Naive thymus-derived CD4-positive, alpha-beta T cell (primary cell): ENCODE measurements at regions not wholly inside any gene's neighbourhood (a gene's known extent, or its start where the extent isn't known, plus 50 kb on each side); places are given as distances from the start of the nearest gene placed in this dataset.
"Not testable (repeated sequence)": the region's sequence is repeated elsewhere in the genome, so short reads cannot be mapped to it uniquely, and the experiment has no call there.

Experiments used
- ATAC-seq: fragments of 150-1000 bp; cut with Tn5 transposase; 2 replicates; pipeline ENCODE4 v1.10.0; 2021; ENCODE audit warnings: mild to moderate bottlenecking, moderate library complexity
- CTCF ChIA-PET: fragments of 350-600 bp; sonication (Branson Sonifier 250); formaldehyde crosslinking; loops from one replicate; lab custom pipeline; 2021; ENCODE audit warnings: antibody characterized with exemption; lab: Charles Lee
- POLR2A ChIA-PET: fragments of 350-600 bp; sonication (Branson Sonifier 250); formaldehyde crosslinking; loops from one replicate; lab custom pipeline; 2021; ENCODE audit warnings: antibody characterized with exemption, inconsistent platforms; lab: Charles Lee
- DNase-seq, 9 donors: peaks; one replicate each; pipeline versions ENCODE4 v3.0.0 to v3.0.0-alpha.2; 2020 to 2022; ENCODE audit warnings: mixed read lengths in 1 of 9
- H3K27ac ChIP-seq: one replicate; pipeline ENCODE4 v1.7.0; 2013; ENCODE audit warnings: mild to moderate bottlenecking, low read depth, low read length, moderate library complexity
- H3K27me3 ChIP-seq, 2 donors: one replicate each; pipeline ENCODE4 v1.7.0; 2013; ENCODE audit warnings: low read length in 2 of 2, mild to moderate bottlenecking in 2 of 2, moderate library complexity in 2 of 2; ENCODE audit not compliant: control insufficient read depth in 2 of 2, insufficient read depth in 2 of 2
- H3K36me3 ChIP-seq, 3 experiments: 1 replicate in 2 of 3; 2 replicates in 1 of 3; pipeline ENCODE4 v1.7.0; 2013; ENCODE audit warnings: low read length in 3 of 3, mild to moderate bottlenecking in 3 of 3, moderate library complexity in 1 of 3; ENCODE audit not compliant: insufficient read depth in 3 of 3, control insufficient read depth in 2 of 3
- H3K4me1 ChIP-seq, 2 donors: one replicate each; pipeline ENCODE4 v1.7.0; 2013; ENCODE audit warnings: low read length in 2 of 2, mild to moderate bottlenecking in 2 of 2, moderate library complexity in 1 of 2; ENCODE audit not compliant: control insufficient read depth in 2 of 2, insufficient read depth in 2 of 2
- H3K4me3 ChIP-seq: 2 replicates; pipeline ENCODE4 v1.7.0; 2013; ENCODE audit warnings: mild to moderate bottlenecking, low read length
- H3K9me3 ChIP-seq, 3 experiments: 1 replicate in 2 of 3; 2 replicates in 1 of 3; pipeline ENCODE4 v1.7.0; 2013; ENCODE audit warnings: low read length in 3 of 3; ENCODE audit not compliant: control insufficient read depth in 2 of 3
- H3K27ac Mint-ChIP-seq, 9 donors: one replicate each; pipeline ENCODE4 v1.8.0; 2020 to 2022; ENCODE audit warnings: mixed read lengths in 9 of 9, mild to moderate bottlenecking in 8 of 9, moderate library complexity in 5 of 9, inconsistent platforms in 2 of 9
- H3K27me3 Mint-ChIP-seq, 5 donors: one replicate each; pipeline ENCODE4 v1.8.0; 2021 to 2022; ENCODE audit warnings: mixed read lengths in 5 of 5, mild to moderate bottlenecking in 1 of 5
- H3K36me3 Mint-ChIP-seq, 5 donors: one replicate each; pipeline ENCODE4 v1.8.0; 2020 to 2022; ENCODE audit warnings: mixed read lengths in 5 of 5, mild to moderate bottlenecking in 3 of 5, inconsistent platforms in 1 of 5
- H3K4me1 Mint-ChIP-seq, 7 donors: one replicate each; pipeline ENCODE4 v1.8.0; 2020 to 2022; ENCODE audit warnings: mixed read lengths in 7 of 7, mild to moderate bottlenecking in 3 of 7, inconsistent platforms in 1 of 7
- H3K4me3 Mint-ChIP-seq, 10 donors: one replicate each; pipeline ENCODE4 v1.8.0; 2020 to 2022; ENCODE audit warnings: mild to moderate bottlenecking in 10 of 10, mixed read lengths in 10 of 10, moderate library complexity in 6 of 10, inconsistent platforms in 2 of 10
- H3K9me3 Mint-ChIP-seq, 11 donors: one replicate each; pipeline ENCODE4 v1.8.0; 2020 to 2022; ENCODE audit warnings: mixed read lengths in 11 of 11, mild to moderate bottlenecking in 4 of 11, inconsistent platforms in 1 of 11, moderate library complexity in 1 of 11
- intact Hi-C, 2 donors: fragments of 100-400 bp; cut with micrococcal nuclease; formaldehyde crosslinking; loops; one replicate each; pipeline ENCODE4 v1.15.1; 2023

DNA sequence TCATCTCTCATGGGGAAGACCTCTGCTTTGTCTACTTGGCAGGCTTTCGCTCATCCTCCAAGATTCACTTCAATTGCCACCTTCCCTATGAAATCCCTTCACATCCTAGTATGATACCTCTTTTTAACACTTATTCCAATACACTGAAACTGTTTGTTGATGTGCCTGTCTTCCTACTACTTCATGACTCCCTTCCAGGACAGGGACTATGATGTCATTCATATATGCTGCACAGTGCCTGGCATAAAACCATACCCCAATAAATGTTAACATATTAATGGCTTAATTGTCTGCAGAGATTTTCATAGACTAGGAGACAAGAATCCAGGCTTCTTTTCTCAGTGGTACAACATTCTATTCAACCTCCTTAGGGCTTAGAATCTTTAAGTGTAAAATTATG, 215.5 kb downstream of the ZNF608 start:
- Mint-ChIP-seq H3K27me3 (no peaks in the 10 kb centered on the region), H3K27ac (no peak overlapping the region), H3K4me3 (no peak overlapping the region), H3K36me3 (peaks cover 0 to 4% (median 0%) of the 10 kb centered on the region in 5 donors), H3K4me1 (peaks cover 0 to 1% (median 0%) of the 10 kb centered on the region in 7 donors), H3K9me3 (peaks cover 0 to 17% (median 9%) of the 10 kb centered on the region in 11 donors)
- CTCF ChIA-PET = no interaction called here
- intact Hi-C loops = no loop called here
- Histone ChIP-seq H3K27me3 (no peaks in the 10 kb centered on the region), H3K36me3 (no peaks in the 10 kb centered on the region), H3K27ac (no peak overlapping the region), H3K4me3 (no peak overlapping the region), H3K4me1 (no peaks in the 10 kb centered on the region), H3K9me3 (no peaks in the 10 kb centered on the region)
- POLR2A ChIA-PET = no interaction called here
- ATAC-seq = no peak
- no peak for DNase-seq

DNA sequence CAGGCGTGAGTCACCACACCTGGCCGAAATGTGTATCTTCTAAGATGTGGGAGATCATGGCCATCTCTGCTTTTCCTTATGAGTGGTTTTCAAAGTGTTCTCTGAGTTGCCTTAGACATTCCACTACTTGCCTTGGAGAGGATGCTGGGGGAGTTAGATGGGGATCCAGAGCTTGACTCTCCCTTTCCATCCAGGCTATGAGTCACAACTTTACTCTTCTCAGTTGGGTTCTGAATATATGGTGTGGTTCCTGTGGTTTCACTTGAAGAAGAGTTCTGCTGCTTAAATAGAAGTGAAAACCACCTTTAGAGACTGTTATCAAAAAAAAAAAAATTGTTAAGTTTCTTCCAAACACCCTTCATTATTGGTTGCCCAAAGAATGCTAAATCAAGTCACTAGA, 217.6 kb downstream of the ZNF608 start:
- DNase-seq (no peak), ATAC-seq (no peak)
- Mint-ChIP-seq H3K27ac (no peak overlapping the region), H3K36me3 (peaks cover 0 to 9% (median 0%) of the 10 kb centered on the region in 5 donors), H3K9me3 (peaks cover 0 to 19% (median 9%) of the 10 kb centered on the region in 11 donors), H3K27me3 (peaks cover 0 to 7% (median 0%) of the 10 kb centered on the region in 5 donors), H3K4me1 (peaks cover 0 to 1% (median 0%) of the 10 kb centered on the region in 7 donors), H3K4me3 (no peak overlapping the region)
- no peaks in the 10 kb centered on the region for H3K36me3 ChIP-seq
- H3K4me1 ChIP-seq = no peaks in the 10 kb centered on the region
- ChIA-PET CTCF (no interaction called here), POLR2A (no interaction called here)
- no peak overlapping the region for H3K4me3 ChIP-seq
- H3K9me3 ChIP-seq = no peaks in the 10 kb centered on the region
- H3K27ac ChIP-seq = no peak overlapping the region
- intact Hi-C loops = no loop called here
- H3K27me3 ChIP-seq = no peaks in the 10 kb centered on the region

DNA sequence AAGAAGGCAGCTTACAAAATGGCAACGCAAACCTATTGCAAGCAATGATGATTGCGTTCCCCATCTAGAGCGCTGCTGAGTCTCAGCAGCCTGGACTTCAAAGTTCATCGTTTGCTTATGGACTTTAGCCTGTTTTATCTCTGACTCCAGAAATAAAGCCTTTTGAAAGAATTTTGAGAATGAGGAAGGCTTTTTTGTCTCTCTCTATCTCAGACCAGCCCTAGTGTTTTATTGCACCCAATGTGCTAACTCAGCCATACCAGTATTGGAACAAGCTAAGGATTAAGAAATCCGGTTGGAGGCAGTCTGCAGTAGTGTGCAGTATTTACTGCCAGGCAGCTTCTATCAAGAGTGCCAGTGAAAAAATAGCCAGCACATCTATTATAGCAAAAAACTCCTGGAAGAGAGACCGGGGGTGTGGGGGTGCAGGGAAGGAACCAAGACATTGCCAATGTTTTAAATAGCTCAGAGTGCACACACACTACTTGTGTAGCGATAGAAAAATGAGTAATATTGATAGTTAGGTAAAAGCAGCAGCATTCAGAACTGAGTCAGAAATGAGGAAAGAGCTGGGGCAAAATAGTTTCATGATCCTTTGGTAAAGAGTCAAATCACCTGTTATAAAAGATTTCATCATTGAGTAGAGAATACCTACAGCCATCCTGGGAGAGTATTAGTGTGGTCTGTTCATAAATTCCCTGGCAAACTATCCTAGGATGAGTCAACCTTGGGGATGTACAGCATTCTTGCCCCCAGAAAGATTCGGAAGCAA, 219.0 kb downstream of the ZNF608 start:
- Histone ChIP-seq H3K9me3 (no peaks in the 10 kb centered on the region), H3K36me3 (no peaks in the 10 kb centered on the region), H3K4me1 (no peaks in the 10 kb centered on the region), H3K27ac (no peak overlapping the region), H3K27me3 (no peaks in the 10 kb centered on the region), H3K4me3 (no peak overlapping the region)
- H3K4me3 Mint-ChIP-seq = no peak overlapping the region
- ChIA-PET CTCF (no interaction called here), POLR2A (no interaction called here)
- no peak for DNase-seq
- peaks cover 0 to 1% (median 0%) of the 10 kb centered on the region in 7 donors for H3K4me1 Mint-ChIP-seq
- H3K36me3 Mint-ChIP-seq = peaks cover 0 to 9% (median 0%) of the 10 kb centered on the region in 5 donors
- intact Hi-C loops = no loop called here
- H3K9me3 Mint-ChIP-seq = peaks cover 0 to 16% (median 8%) of the 10 kb centered on the region in 11 donors
- no peak for ATAC-seq
- H3K27ac Mint-ChIP-seq = no peak overlapping the region
- peaks cover 0 to 7% (median 0%) of the 10 kb centered on the region in 5 donors for H3K27me3 Mint-ChIP-seq

DNA sequence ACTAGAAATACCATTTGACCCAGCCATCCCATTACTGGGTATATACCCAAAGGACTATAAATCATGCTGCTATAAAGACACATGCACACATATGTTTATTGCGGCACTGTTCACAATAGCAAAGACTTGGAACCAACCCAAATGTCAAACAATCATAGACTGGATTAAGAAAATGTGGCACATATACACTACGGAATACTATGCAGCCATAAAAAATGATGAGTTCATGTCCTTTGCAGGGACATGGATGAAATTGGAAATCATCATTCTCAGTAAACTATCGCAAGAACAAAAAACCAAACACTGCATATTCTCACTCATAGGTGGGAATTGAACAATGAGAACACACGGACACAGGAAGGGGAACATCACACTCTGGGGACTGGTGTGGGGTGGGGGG, 220.4 kb downstream of the ZNF608 start:
- POLR2A ChIA-PET, H3K9me3 ChIP-seq, H3K4me3 Mint-ChIP-seq, H3K27ac Mint-ChIP-seq, H3K27me3 ChIP-seq, H3K36me3 ChIP-seq, H3K4me3 ChIP-seq, H3K27ac ChIP-seq, ATAC-seq, DNase-seq, H3K27me3 Mint-ChIP-seq, CTCF ChIA-PET, H3K4me1 Mint-ChIP-seq, intact Hi-C loops, H3K36me3 Mint-ChIP-seq, H3K4me1 ChIP-seq: not testable (repeated sequence)
- peaks cover 0 to 16% (median 8%) of the 10 kb centered on the region in 11 donors for H3K9me3 Mint-ChIP-seq

DNA sequence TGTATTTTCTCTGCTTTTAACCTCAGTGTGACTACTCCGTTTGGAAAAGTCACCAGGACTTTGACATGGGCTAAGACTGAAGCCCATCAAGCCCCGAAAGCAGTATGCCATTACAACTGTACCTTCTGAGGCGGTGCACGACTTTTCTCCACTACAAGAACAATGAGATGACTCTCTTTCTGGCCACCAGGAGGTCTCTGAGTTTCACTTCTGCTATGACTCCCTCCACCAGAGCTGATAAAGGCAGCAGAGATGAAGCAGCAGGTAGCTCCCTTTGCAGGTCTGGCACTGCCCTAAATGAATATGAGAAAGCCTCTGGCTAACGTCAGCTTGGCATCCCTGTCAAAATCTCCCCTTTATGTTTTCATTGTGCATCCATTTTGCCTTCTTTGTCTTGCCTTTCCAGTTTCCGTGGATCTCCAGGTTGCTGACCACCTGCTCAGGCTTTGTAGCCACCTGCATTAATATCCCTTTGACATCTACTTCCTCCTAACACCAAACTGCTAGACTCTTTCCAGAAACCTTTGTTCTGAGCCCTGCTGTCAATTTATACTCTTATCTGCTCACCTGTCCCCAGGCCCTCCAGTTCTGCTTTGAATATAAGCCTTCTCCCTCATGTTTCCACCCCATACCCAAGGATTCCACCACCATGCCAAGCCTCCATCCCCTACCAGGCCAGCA, 221.7 kb downstream of the ZNF608 start:
- CTCF ChIA-PET = no interaction called here
- Mint-ChIP-seq H3K4me3 (no peak overlapping the region), H3K4me1 (peaks cover 0 to 2% (median 0%) of the 10 kb centered on the region in 7 donors), H3K36me3 (peaks cover 0 to 5% (median 0%) of the 10 kb centered on the region in 5 donors), H3K27ac (no peak overlapping the region), H3K9me3 (peaks cover 0 to 10% (median 2%) of the 10 kb centered on the region in 11 donors), H3K27me3 (peaks cover 0 to 11% (median 0%) of the 10 kb centered on the region in 5 donors)
- no peaks in the 10 kb centered on the region for H3K4me1 ChIP-seq
- POLR2A ChIA-PET = no interaction called here
- DNase-seq = no peak
- no peak overlapping the region for H3K4me3 ChIP-seq
- intact Hi-C loops = no loop called here
- H3K27ac ChIP-seq = no peak overlapping the region
- no peaks in the 10 kb centered on the region for H3K9me3 ChIP-seq
- no peak for ATAC-seq
- no peaks in the 10 kb centered on the region for H3K27me3 ChIP-seq
- H3K36me3 ChIP-seq = no peaks in the 10 kb centered on the region

DNA sequence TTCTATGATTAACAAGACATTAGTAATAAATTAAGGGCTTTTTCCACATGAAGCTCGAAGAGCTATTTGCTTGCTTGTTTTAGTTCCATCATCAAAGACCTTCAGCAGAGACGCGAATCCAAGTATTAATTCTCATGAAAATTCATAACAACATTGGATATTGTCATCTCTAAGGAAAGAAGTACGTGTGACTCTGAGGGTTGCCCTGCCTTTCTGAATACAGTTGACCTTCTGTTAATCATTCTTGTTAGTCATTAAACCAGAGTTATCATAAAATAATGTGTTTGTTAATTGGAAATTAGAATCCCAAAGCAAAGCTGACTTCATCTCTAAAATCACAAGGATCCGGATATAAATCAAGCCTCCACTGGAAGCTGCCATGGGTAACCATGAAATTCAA, 222.5 kb downstream of the ZNF608 start:
- peaks cover 0 to 5% (median 0%) of the 10 kb centered on the region in 5 donors for H3K36me3 Mint-ChIP-seq
- no peak overlapping the region for H3K4me3 Mint-ChIP-seq
- H3K27me3 Mint-ChIP-seq = peaks cover 0 to 12% (median 0%) of the 10 kb centered on the region in 5 donors
- Histone ChIP-seq H3K4me3 (no peak overlapping the region), H3K27ac (no peak overlapping the region), H3K4me1 (no peaks in the 10 kb centered on the region), H3K36me3 (no peaks in the 10 kb centered on the region), H3K27me3 (no peaks in the 10 kb centered on the region), H3K9me3 (no peaks in the 10 kb centered on the region)
- H3K9me3 Mint-ChIP-seq = peaks cover 0 to 11% (median 2%) of the 10 kb centered on the region in 11 donors
- no peak overlapping the region for H3K27ac Mint-ChIP-seq
- ChIA-PET POLR2A (no interaction called here), CTCF (no interaction called here)
- peaks cover 0 to 3% (median 0%) of the 10 kb centered on the region in 7 donors for H3K4me1 Mint-ChIP-seq
- intact Hi-C loops = no loop called here
- DNase-seq = no peak
- ATAC-seq = no peak
